OCI-LY7 (cell line): ENCODE measurements at regions not wholly inside any gene's neighbourhood (a gene's known extent, or its start where the extent isn't known, plus 50 kb on each side); places are given as distances from the start of the nearest gene placed in this dataset.

ENCODE experiments used
- BruUV-seq: library from RNA; stranded (reverse); fragments of 400-500 nt; replicated peaks from 2 replicates; lab custom pipeline; 2021; lab: Mats Ljungman, UMichigan
- CTCF ChIA-PET: fragments of 300-600 bp; sonication (Branson Sonifier 250); formaldehyde crosslinking; loops from one replicate; lab custom pipeline; 2022; ENCODE audit warnings: antibody characterized with exemption; ENCODE audit not compliant: unreplicated experiment; lab: Charles Lee
- POLR2A ChIA-PET: fragments of 300-600 bp; sonication (Branson Sonifier 250); formaldehyde crosslinking; loops from one replicate; lab custom pipeline; 2022; ENCODE audit warnings: antibody characterized with exemption; lab: Charles Lee
- DNase-seq: peaks from one replicate; pipeline ENCODE4 v3.0.0-alpha.2; 2015; ENCODE audit warnings: low spot score
- H2AFZ ChIP-seq: fragments of 200-600 bp; sonication (generic), shearing (Covaris generic); 2 replicates; pipeline ENCODE4 v1.6.1; 2014; ENCODE audit warnings: mild to moderate bottlenecking, antibody characterized with exemption, low read length, moderate library complexity
- H3K27ac ChIP-seq: fragments of 200-600 bp; sonication (generic); 2 replicates; pipeline ENCODE4 v1.5.1; 2014; ENCODE audit warnings: mixed run types, low read depth, mild to moderate bottlenecking, moderate library complexity, low read length, inconsistent platforms; ENCODE audit not compliant: poor library complexity, severe bottlenecking
- H3K36me3 ChIP-seq: fragments of 200-600 bp; sonication (generic); 2 replicates; pipeline ENCODE4 v1.6.1; 2014; ENCODE audit warnings: mild to moderate bottlenecking, antibody characterized with exemption, low read length, moderate library complexity, mixed read lengths; ENCODE audit not compliant: insufficient read depth
- H3K4me1 ChIP-seq: fragments of 200-600 bp; sonication (generic); 2 replicates; pipeline ENCODE4 v1.5.1; 2014; ENCODE audit warnings: mild to moderate bottlenecking, low read length; ENCODE audit not compliant: insufficient read depth, poor library complexity, severe bottlenecking
- H3K4me2 ChIP-seq: fragments of 200-600 bp; sonication (generic); 2 replicates; pipeline ENCODE4 v1.6.1; 2014; ENCODE audit warnings: mild to moderate bottlenecking, low read length
- H3K4me3 ChIP-seq: fragments of 200-600 bp; sonication (generic); 2 replicates; pipeline ENCODE4 v1.5.1; 2014; ENCODE audit warnings: mild to moderate bottlenecking, low read depth, low read length; ENCODE audit not compliant: poor library complexity, severe bottlenecking
- H3K79me2 ChIP-seq: fragments of 200-600 bp; sonication (generic); 2 replicates; pipeline ENCODE4 v1.6.1; 2016; ENCODE audit warnings: low read depth, mild to moderate bottlenecking, low read length, moderate library complexity, mixed read lengths; ENCODE audit not compliant: insufficient read depth
- H3K9me2 ChIP-seq: fragments of 200-600 bp; sonication (generic); 2 replicates; pipeline ENCODE4 v1.6.1; 2016; ENCODE audit warnings: mild to moderate bottlenecking, low read length, mixed read lengths; ENCODE audit not compliant: insufficient read depth
- H3K9me3 ChIP-seq: fragments of 200-600 bp; sonication (generic); 2 replicates; pipeline ENCODE4 v1.6.1; 2014; ENCODE audit warnings: mild to moderate bottlenecking, mixed run types, low read length, mixed read lengths
- H4K20me1 ChIP-seq: fragments of 200-600 bp; sonication (generic); 2 replicates; pipeline ENCODE4 v1.6.1; 2014; ENCODE audit warnings: mild to moderate bottlenecking, antibody characterized with exemption, low read length, moderate library complexity, mixed read lengths; ENCODE audit not compliant: insufficient read depth
- CTCF ChIP-seq: fragments of 200-600 bp; sonication (generic); conservative IDR thresholded peaks from 2 replicates; pipeline ENCODE4 v1.5.1; 2014; ENCODE audit warnings: mild to moderate bottlenecking, antibody characterized with exemption, low read length, moderate library complexity, mixed read lengths
- EZH2phosphoT487 ChIP-seq: fragments of 200-600 bp; sonication (generic); IDR thresholded peaks from 2 replicates; pipeline ENCODE4 v1.6.1; 2018; ENCODE audit warnings: low read depth, borderline replicate concordance, mild to moderate bottlenecking, mixed run types, antibody characterized with exemption, low read length, moderate library complexity, mixed read lengths
- intact Hi-C: fragments of 100-400 bp; cut with micrococcal nuclease; formaldehyde crosslinking; loops from one replicate; pipeline ENCODE4 v1.10.0; 2022; ENCODE audit not compliant: unreplicated experiment

GRCh38 chr13:34026308-34026707, 208.4 kb downstream of the RFC3 start:
- Histone ChIP-seq H3K4me2 (no peak overlapping the region), H3K36me3 (no peaks in the 10 kb centered on the region), H3K79me2 (no peaks in the 10 kb centered on the region), H3K9me2 (no peaks in the 10 kb centered on the region), H4K20me1 (no peaks in the 10 kb centered on the region), H3K4me1 (peaks cover 4% of the 10 kb centered on the region), H3K4me3 (no peak overlapping the region), H2AFZ (no peak overlapping the region), H3K27ac (no peak overlapping the region), H3K9me3 (no peaks in the 10 kb centered on the region)
- TF ChIP-seq EZH2phosphoT487: no peak
- TF ChIP-seq CTCF: no peak
- intact Hi-C loops: no loop called here
- ChIA-PET POLR2A (interaction anchor here (1.1 kb wide), 1 partner anchor 11 kb away, joined by 4 read pairs; no protein-coding TSS in a partner anchor), CTCF (no interaction called here)
- no peak for DNase-seq
- BruUV-seq: no TSS peak

- POLR2A ChIA-PET: interaction anchor here (0.6 to 1.9 kb wide), 5 partner anchors 9 to 678 kb away, joined by 3 to 9 read pairs (median 3); no protein-coding TSS in a partner anchor
Measured at GRCh38 chr13:34028496-34029442, 210.8 kb downstream of the RFC3 start.

More at GRCh38 chr13:34028496-34029442, 210.8 kb downstream of the RFC3 start:
- DNase-seq: no peak
- Histone ChIP-seq H3K36me3 (no peaks in the 10 kb centered on the region), H4K20me1 (no peaks in the 10 kb centered on the region), H3K79me2 (no peaks in the 10 kb centered on the region), H2AFZ (no peak overlapping the region), H3K27ac (no peak overlapping the region), H3K4me3 (no peak overlapping the region), H3K4me1 (peaks cover 4% of the 10 kb centered on the region), H3K9me2 (no peaks in the 10 kb centered on the region), H3K9me3 (no peaks in the 10 kb centered on the region), H3K4me2 (no peak overlapping the region)
- no peak for TF ChIP-seq EZH2phosphoT487
- TF ChIP-seq CTCF: no peak
- intact Hi-C loops: no loop called here
- no TSS peak for BruUV-seq
- CTCF ChIA-PET: interaction anchor here (1.0 kb wide), 1 partner anchor 9 kb away, joined by 3 read pairs; no protein-coding TSS in a partner anchor
